ENCODE measurements at regions not wholly inside any gene's neighbourhood (a gene's known extent, or its start where the extent isn't known, plus 50 kb on each side); places are given as distances from the start of the nearest gene placed in this dataset.

DNA sequence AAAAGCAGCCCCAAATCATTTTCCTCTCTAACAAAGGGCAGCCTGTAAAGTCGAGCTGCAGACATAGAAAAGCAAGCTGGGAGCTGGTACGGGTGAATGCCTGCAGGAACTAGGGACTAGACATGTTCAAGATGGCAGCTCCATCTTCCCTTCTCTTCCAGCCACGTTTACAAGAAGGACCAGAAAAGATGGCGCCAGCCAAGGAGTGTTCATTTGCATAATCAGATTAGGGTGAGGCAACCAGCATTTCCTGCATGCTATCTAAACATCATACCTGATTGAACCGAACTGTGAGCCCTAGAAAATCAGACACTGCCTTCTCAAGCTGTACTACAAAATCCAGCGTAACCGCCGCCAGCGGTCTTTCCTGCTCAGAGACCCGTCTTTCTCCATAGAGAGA is 896.8 kb downstream of the CDH11 start:
- H3K27ac ChIP-seq = no peak overlapping the region
- TF ChIP-seq, protein P1, sequence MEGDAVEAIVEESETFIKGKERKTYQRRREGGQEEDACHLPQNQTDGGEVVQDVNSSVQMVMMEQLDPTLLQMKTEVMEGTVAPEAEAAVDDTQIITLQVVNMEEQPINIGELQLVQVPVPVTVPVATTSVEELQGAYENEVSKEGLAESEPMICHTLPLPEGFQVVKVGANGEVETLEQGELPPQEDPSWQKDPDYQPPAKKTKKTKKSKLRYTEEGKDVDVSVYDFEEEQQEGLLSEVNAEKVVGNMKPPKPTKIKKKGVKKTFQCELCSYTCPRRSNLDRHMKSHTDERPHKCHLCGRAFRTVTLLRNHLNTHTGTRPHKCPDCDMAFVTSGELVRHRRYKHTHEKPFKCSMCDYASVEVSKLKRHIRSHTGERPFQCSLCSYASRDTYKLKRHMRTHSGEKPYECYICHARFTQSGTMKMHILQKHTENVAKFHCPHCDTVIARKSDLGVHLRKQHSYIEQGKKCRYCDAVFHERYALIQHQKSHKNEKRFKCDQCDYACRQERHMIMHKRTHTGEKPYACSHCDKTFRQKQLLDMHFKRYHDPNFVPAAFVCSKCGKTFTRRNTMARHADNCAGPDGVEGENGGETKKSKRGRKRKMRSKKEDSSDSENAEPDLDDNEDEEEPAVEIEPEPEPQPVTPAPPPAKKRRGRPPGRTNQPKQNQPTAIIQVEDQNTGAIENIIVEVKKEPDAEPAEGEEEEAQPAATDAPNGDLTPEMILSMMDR (conservative IDR thresholded peaks at IDR 0.05) = no peak

DNA sequence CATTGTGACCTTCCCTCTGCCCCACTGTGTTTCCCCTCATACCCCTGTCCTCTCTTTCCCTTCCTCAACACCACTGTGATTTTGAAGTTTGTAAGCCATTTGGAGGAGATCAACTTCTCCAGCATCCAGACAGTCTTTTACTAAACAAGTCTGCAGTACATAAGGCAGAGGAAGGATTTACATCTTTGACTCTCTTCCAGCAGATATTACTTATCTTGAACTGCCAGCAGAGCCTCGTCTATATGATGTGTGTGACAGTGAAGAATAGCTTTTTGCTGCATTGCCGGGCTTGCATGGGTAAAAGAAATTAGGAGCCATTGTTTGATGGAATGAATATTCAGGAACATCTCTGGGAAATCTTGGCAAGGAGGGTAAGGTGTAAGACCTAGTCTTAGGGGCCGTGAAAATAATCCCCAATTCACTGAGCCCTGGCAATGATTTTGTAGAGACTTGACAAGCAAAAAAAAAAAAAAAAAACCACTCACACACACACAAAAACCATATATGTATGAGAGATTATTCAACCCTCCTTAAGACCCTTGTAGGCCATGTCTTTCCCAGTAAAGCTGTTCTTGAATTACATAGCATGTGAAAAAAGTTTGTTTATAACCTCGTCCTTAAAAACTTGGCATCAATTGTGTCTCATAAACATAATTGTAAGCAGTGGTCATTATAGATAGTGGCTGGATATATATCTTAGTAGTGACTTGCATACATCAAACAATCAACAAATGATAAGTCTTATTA is 903.9 kb downstream of the CDH11 start:
- no peak overlapping the region for H3K27ac ChIP-seq
- no peak for TF ChIP-seq ZFX (IDR thresholded peaks at IDR 0.05)
- TF ChIP-seq, protein P1 (conservative IDR thresholded peaks at IDR 0.05) = no peak

DNA sequence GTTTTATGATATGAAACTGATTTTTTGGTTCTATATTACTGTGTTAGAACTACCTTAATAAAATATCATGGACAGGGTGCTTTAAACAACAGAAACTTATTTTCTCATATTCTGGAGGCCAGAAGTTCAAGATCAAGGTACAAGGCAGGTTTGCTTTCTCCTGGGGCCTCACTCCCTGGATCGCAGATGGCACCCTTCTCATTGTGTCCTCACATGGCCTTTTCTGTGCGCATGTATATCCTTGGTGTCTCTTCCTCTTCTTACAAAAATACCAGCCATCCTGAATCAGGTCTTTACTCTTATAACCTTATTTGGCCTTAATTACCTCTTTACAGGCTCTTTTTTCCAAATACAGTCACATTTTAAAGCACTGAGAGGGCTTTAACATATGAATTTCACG is 906.1 kb downstream of the CDH11 start:
- TF ChIP-seq ZFX (IDR thresholded peaks at IDR 0.05) = no peak
- TF ChIP-seq, protein P1 (conservative IDR thresholded peaks at IDR 0.05) = no peak
- no peak overlapping the region for H3K27ac ChIP-seq

DNA sequence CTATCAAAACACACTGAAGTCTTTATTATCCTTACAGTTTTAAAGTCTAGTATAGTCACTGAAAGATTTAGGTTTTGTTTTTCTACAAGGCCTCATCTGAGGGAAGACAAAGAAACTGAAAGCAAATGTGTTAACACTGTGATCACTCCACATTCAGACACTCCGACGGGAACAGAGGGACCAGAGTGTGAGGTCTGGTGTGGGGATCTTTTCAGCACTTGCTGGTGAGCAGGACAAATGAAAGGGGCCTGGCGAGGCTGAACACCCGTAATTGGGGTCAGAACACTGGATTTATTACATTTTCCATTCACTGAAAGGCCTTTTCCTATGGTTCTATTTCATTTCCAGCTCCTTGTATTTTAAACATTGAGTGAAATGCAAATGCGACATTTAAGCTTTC is 910.5 kb downstream of the CDH11 start:
- TF ChIP-seq, protein P1 (conservative IDR thresholded peaks at IDR 0.05) = no peak
- no peak for TF ChIP-seq ZFX (IDR thresholded peaks at IDR 0.05)
- H3K27ac ChIP-seq = no peak overlapping the region

DNA sequence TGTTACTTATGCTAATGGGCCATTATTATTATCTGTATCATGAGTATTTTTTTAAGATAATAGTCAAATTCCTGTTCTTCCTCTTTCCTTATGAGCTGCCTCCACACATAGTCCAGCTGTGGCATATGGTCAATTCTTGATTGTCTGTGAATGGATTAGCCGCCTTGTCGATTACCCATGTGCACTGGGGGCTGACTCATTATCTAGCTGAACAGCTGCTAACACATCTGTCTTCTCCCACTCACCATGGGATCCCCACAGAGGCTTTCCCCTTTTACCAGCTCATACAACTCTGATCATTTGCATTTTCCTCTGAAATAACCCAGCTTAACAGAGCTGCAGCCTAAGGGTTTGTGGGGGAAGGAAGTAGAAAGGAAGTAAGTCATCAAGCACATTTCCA is 915.0 kb downstream of the CDH11 start:
- TF ChIP-seq, protein P1 (conservative IDR thresholded peaks at IDR 0.05) = no peak
- TF ChIP-seq ZFX (IDR thresholded peaks at IDR 0.05) = no peak
- H3K27ac ChIP-seq = no peak overlapping the region

DNA sequence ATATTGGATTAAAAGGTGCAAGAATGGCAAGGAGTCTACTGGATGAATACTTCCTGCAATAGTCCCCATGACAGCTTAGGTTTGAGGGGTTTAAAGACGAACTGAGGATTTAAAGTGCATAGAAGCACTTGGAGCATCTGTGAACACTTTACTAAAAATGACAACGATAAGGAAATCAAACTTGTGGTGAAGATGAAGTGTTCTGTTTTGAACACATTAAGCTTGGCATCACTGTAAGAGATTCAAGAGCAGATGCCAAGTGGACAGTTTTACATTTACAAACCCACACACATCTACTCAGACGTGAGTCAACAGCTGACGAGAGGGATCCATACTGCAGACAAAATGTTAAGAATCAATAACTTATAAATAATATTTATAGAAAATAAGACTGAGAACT is 918.7 kb downstream of the CDH11 start:
- TF ChIP-seq, protein P1 (conservative IDR thresholded peaks at IDR 0.05) = no peak
- no peak for TF ChIP-seq ZFX (IDR thresholded peaks at IDR 0.05)
- H3K27ac ChIP-seq = no peak overlapping the region

DNA sequence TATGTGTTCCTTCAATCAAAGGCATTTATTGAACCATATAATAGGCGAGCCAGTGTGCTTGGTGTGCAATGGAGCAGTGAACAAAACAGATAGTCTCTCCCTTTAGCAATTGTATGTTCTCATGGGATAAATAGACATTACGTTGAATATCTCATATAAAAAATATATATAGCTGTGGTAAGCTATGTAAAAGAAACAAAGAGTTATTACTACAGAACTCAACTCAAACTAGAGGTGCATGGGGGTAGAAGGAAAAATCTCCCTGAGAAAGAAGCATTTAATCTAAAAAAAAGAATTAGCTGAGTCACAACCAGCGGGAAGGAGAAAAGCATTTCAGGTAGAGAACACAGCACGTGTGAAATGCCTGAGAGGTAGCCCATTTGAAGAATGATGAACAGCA is 919.3 kb downstream of the CDH11 start:
- TF ChIP-seq ZFX (IDR thresholded peaks at IDR 0.05) = no peak
- TF ChIP-seq, protein P1 (conservative IDR thresholded peaks at IDR 0.05) = no peak
- H3K27ac ChIP-seq = no peak overlapping the region

Data from C4-2B (cell line).